GM21515 (cell line): ENCODE measurements at regions not wholly inside any gene's neighbourhood (a gene's known extent, or its start where the extent isn't known, plus 50 kb on each side); places are given as distances from the start of the nearest gene placed in this dataset.
"Not testable (repeated sequence)": the region's sequence is repeated elsewhere in the genome, so short reads cannot be mapped to it uniquely, and the experiment has no call there.

Experiments used
- ATAC-seq: cut with Tn5 transposase; IDR thresholded peaks from one replicate; pipeline ENCODE4 v1.9.1; 2021; ENCODE audit not compliant: unreplicated experiment

DNA sequence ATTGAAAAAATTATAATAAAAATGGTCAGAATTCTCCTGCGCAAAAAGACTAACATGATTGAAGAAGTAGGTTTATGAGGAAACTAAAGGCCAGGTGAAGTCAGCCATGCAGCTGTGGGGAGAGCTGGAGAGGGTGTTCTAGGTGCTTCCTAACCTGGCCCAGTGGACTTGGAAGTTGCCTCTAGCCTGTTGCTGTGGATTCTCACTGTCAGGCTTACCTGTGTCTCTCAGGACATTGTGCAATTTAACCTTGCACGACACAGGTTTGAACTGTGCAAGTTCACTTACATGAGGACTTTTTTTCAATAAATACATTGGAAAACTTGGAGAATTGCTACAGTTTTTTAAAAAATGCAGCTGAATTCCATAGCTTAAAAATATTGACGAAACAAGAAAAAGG, 266.4 kb downstream of the CXCL12 start:
- ATAC-seq, result no peak

DNA sequence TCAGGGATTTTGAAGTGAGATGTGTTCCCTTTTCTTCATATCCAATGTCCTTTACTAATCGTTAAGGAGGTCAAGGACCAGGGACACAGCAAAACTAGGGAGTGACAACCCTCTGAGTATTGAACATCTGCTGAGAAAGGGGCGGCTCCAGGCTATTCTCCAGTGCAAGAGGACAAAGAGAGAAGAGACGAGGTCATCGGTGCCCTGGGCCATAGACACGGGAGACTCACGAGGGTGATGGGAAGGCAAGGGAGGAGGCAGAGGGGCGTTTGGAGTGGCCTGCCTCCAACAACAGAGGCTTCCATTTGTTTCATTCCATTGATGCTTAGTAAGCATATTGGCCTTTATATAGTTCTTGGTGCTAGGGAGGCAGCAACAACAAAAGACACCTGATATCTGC, 268.4 kb downstream of the CXCL12 start:
- no peak for ATAC-seq

DNA sequence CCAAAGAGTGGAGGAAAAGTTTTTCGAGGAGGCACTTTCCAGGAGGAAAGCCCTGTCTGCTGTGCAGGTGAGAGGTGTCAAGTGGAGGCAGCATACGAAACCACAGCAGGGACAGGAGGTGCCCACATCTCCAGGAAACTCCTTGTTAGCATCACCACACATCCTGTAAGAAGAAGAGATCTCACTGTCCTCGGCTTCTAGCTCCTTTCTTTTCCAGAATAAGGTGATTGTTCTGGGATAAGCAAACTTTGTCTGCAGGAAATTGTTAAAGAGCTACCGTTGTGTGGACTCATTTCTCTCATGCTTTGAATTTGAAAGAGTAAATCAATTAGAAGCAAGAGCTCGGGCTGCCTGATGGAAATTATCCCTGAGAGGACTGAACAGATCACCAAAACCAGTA, 269.4 kb downstream of the CXCL12 start:
- no peak for ATAC-seq

DNA sequence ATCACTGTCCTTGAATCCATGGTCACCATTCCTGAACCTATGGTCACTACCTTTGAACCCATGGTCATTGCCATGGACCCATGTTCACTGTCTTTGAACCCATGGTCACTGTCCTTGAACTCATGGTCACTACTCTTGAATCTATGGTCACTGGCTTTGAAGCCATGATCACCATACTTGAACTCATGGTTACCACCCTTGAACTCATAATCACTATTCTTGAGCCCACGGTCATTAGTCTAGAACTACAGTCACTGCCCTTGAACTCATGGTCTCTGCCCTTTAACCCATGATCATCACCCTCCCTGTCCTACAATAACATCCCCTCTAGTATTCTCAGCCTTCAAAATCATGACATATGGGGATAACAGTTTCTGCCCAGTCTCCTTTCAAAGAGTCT, 270.5 kb downstream of the CXCL12 start:
- no peak for ATAC-seq

DNA sequence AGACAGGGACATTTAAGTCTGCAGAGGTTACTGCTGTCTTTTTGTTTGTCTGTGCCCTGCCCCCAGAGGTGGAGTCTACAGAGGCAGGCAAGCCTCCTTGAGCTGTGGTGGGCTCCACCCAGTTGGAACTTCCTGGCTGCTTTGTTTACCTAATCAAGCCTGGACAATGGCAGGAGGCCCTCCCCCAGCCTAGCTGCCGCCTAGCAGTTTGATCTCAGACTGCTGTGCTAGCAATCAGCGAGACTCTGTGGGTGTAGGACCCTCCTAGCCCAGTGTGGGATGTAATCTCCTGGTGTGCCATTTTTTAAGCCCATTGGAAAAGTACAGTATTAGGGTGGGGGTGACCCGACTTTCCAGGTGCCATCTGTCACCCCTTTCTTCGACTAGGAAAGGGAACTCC, 272.6 kb downstream of the CXCL12 start:
- ATAC-seq, result not testable (repeated sequence)

DNA sequence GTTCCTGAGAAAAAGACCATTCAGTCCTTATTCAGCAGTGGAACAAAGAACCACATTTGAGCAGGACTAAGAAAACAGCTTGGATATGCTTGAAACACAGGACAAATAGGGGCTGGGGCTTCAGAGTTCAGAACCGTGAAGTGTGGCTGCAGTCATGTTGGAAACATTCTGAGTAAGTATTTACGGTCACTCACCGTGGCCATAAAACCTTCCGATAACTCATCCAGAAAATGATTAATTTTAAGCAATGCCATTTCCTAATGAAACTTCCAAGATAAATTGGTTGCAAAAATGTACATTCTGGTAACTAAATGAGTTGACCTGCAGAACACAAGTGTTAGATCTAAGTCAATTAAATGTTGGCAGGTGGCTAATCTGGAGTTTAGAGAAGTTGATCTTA, 279.2 kb downstream of the CXCL12 start:
- no peak for ATAC-seq

DNA sequence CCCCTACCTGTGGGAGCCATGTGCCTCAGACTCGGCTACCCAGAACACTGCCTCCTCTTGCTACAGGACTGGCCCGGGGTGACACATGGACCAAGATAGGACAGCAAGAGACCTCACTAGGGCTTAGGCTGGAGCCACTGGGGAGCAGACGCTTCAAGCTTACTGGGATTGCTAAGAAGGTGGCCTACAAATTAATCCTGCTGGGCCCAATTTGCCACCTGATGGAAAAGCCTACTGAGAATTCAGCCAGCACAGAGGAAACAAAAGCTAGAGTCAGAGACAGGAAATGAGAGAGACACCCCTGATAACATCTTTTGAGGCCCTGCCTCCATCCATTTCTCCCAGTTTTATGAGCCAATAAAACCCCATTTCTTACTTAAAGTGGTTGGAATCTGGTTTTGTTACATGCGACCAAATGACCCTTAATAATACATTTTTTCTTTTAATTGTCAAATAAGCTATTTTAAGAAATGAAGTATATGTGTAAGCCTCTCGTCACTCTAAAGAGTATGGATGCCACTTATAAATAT, 282.1 kb downstream of the CXCL12 start:
- no peak for ATAC-seq

DNA sequence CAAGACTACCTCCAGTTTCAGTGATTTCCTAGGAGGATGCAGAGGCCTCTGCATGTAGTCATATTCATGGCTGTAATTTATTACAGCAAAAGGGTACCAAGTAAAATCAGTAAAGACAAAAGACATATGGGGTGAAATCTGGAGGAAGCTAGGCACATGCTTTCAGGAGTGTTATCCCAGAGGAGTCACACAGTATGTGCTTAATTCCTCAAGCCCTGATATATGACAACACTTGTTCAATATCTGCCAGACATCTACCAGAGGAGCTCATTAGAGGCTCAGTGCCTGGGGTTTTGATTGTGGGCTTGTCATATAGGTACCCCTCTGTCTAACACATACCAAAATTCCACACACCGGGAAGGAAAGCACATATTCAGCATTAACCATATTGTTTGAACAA, 283.8 kb downstream of the CXCL12 start:
- no peak for ATAC-seq

DNA sequence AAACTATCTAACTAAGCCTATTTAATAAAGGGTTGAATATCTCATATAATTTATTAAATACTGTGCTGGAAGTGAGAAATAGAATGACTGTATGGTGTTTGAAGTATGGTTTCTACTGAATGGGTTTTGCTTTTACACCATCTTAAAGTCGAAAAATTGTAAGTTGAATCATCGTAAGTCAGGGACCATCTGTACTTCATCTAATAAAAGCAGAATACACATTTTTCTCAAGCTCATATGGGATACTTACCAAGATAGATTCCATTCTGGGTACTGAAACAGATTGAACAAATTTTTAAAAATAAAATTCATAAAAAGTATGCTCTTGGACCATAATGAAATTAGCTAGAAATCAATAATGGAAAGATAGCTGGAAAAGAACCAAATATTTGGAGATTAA, 285.4 kb downstream of the CXCL12 start:
- ATAC-seq, result no peak

DNA sequence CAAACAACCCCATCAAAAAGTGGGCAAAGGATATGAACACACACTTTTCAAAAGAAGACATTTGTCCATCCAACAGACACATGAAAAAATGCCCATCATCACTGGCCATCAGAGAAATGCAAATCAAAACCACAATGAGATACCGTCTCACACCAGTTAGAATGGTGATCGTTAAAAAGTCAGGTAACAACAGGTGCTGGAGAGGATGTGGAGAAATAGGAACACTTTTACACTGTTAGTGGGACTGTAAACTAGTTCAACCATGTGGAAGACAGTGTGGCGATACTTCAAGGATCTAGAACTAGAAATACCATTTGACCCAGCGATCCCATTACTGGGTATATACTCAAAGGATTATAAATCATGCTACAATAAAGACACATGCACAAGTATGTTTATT, 288.7 kb downstream of the CXCL12 start:
- ATAC-seq, result not testable (repeated sequence)

DNA sequence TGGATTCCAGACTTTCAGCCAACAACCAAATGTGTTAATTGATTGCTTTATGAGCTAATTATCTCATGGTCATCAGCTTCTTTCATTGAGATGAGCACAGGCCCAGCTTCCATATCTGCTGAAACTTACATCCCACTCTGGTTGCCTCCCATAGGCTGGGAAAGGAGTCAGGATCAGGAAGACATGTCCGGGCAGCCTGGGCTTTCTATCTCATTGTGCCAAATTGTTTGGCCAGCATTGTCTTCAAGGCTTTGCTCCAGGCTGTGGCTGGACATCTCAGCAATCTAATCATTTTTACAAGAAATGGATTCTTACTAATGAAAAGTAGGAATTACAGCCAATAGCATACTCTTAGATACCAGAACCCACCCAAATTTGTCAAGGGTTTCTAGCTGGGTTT, 295.2 kb downstream of the CXCL12 start:
- ATAC-seq, result no peak

DNA sequence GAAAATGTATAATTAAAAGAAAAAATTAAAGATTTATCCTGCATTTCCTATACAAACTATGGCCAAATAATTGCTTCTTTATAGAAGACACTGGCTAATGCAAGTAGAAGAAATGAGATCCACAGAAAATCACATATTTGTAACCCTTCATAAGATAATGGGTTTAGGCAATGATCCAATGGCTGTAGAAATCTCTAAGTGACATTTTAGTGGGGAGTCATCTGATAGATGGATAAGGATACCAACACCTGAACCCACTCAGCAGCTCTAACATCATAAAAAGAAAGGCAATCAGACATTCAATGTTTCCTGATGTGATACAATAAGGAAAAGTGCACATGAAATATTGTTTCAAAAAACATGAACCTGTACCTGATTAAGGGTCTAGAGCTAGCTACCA, 297.5 kb downstream of the CXCL12 start:
- no peak for ATAC-seq

DNA sequence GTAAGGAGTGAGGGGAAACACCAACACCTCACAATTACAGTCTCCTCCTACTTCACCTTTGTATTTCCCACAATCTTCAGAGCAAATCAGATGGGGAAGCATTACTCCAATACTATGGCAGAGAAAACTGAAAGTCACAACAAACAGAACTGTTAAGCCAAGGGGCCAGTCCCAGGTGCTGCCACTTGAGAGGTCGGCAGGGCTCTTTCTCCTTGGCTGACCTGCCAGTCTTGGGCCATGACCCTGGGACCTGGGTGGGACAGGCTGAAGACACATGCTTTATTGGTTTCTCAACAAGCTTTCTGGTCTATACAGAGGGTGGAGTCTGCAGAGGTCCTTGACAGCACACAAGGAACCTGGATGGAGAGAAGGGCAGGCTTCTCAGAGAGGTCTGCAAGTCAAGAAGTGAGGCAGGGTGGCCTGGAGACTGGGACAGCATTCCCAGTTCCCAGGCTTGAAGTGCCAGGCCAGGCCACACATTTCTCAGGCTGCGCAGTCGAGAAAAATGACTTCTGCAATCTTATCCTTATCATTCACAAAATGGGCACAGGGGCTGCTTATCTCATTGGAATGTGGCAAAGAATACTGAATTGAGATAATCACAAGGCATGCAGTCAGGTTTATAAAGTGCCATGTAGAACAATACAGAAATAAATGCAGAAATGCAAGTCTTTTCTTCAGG, 301.0 kb downstream of the CXCL12 start:
- ATAC-seq, result no peak

DNA sequence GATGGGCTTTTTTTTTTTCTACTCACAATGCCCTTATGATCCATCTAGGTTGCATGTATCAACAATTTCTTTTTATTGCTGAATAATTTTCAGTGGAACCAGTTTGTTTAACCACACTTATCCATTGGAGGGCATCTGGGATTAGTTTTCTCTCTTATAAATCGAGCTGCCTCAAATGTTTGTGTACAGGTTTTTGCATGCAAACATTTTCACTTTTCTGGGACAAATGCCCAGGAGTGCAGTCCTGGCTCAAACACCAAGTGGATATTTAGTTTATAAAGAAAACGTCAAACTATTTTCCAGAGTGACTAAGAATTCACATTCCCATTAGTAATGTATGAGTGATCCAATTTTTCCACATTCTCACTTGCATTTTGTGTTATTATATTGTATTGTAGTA, 313.4 kb downstream of the CXCL12 start:
- no peak for ATAC-seq

DNA sequence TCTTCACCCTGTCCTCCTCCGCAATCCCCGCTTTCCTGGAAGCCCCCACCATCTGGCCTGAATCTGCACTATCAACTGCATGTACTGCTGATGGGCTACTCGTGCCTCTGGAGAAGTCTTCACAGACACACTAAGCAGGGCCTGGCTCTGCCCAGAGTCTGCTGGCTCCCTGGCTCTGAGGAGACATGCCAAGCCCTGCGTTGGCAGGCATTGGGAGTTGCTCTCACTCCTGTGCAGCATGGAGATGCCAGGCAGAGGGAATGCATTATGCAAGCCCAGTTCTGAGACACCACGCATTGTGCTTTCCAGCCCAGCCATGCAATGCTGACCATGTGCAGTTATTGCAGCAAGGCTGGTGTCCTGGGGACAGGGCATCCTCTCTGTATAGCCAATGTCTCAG, 314.6 kb downstream of the CXCL12 start:
- ATAC-seq, result no peak

DNA sequence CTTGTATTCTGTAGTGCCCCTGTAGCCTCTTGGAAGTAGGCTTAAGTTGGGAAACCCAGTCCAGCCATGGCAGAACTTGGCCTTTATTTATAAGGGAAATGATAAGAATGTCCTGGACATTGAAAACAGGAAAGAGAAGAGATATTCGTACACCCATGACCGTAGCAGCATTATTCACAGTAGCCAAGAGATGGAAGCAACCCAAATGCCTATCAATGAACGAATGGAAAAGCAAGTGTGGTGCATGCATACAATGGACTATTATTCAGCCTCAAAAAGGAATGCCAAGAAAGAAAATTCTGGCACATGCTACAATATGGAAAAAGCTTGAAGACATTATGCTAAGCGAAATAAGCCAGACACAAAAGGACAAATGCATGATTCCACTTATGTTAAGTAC, 315.3 kb downstream of the CXCL12 start:
- no peak for ATAC-seq

DNA sequence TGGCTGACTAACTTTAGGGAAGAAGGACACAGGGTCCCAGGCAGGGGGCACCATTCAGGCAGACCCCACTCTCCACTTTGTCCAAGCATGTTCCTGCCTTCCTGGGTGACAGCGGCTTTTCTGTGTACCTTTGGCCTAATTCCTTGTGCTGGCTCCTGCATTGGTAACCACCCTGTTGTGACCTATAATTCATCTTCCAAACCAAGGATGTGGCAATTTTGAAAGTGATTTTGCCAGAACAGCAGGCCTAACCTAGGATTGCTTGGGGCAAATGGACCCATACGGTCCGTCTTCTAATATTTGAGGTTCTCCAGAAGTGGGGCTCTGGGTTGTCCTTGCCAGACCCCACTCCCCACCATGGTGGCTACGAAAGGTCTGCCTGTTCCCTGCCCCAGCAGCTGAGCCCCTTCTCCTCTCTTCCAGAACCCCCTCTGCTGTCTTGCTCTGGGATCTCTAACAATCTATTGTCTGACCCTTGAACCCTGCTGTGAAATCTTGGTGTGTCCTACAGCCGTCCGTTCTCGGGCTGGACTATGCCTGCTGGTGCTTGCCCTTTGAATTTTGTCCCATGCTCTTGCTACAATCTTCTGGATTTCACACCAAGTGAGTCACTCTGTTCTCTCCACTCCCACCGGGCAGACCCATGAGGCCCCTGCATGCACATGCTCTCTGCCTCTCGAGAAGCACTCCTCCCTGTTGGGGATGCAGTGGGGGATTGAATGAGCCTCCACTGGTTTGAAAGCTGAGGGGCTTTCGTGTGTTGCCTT, 316.0 kb downstream of the CXCL12 start:
- ATAC-seq, result no peak

DNA sequence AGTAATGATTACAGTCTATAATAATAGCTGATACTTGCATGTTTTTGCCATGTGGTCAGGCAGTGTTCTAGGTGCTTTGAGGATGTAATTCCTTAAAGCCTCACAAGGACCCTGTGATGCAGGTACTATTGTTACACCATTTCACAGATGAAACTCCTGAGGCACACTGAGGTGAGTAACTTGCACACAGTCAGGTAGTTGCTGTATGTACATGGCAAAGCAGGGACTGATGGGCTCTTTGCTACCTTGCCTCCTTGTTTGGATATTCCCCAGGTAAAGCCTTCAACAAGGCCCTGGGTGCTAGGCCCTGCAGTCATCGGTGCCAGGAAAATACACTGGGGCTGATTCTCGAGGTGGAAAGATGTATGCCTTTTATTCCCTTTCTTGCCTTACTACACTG, 317.5 kb downstream of the CXCL12 start:
- no peak for ATAC-seq

DNA sequence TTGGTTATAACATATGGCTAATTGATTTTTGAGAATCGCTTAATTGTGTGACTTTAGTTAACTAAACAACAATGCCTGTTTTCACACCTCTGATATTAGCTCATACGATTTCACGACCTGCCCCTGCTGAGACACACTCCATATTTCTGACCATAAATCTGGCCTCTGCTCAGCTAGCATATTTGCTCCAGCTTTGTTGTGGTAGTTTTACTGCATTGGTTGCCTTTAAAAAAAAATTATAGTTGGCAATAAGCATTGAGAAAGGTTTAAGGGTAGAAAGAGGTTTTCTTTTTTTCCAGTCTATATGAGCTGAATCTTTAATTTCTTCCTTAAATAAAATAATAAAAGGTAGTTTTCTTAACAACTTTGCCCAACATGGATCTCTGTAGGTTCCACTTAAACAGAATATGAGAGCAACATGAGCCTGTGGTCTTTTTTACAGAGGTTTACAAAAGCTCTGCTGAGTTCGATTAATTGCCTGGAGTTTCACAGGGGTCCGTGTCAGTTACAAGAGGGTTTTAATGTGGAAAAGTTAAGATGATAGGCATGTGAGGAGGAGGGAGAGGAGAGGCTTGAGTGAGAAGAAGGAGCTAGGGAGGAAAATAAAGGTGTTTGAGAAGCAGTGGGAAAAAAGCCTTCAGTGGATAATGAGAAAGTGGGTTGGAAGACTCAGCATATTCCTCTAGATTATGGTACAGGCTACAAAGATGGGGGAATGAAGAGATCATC, 318.2 kb downstream of the CXCL12 start:
- ATAC-seq, result no peak

DNA sequence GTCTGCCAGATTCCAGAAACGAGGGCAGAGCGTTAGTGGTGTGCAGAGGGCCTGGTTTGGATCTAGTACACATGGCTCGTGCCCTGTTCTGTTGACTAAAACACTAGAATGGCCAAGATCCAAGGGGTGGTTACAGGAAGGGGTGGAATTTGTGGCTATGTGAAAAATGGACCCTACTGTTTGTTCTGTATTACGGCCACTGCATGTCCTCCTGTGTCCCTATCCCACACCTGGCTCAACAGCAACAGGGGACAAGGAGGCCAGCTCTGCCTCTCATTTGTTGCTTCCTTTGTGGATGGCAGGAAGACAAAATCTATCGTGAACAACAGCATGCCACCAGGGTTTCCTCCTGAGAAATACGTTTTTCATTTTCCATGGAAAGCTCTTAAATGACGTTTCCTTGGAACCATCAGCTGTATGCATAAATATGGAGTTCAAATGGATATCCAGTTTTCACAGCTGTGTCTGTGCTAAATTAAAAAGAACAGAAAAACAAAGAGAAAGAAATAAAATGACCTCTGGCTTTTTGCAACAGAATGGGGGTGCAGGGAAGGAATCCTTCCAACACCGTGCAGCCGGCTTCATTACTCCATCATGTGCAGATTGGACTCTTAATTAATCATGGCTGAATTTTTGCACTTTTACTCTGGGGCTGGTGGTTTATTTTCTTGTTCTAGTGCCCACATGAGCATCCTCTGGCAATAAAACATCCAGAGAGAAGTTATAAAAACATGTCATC, 318.9 kb downstream of the CXCL12 start:
- no peak for ATAC-seq
